Right forelimb (tissue), 1 donor: ENCODE measurements at regions not wholly inside any gene's neighbourhood (a gene's known extent, or its start where the extent isn't known, plus 50 kb on each side); places are given as distances from the start of the nearest gene placed in this dataset.

Source experiments
- DNase-seq: peaks from one replicate; pipeline ENCODE4 v3.0.0-alpha.2; 2018

GRCh38 chr14:89017417-89017816 is 193.0 kb downstream of the TTC8 start:
- no peak for DNase-seq

- DNase-seq: no peak
Measured at GRCh38 chr14:89022274-89022673, 197.8 kb downstream of the TTC8 start.

- no peak for DNase-seq
Measured at GRCh38 chr14:89024691-89025090, 200.2 kb downstream of the TTC8 start.

- no peak for DNase-seq
Measured at GRCh38 chr14:89025561-89026236, 201.2 kb downstream of the TTC8 start.

GRCh38 chr14:89027097-89027740 is 202.8 kb downstream of the TTC8 start:
- DNase-seq: peak; percentile 80

- DNase-seq: no peak
Measured at GRCh38 chr14:89028462-89029134, 204.1 kb downstream of the TTC8 start.

- DNase-seq: no peak
Measured at GRCh38 chr14:89029961-89030694, 205.7 kb downstream of the TTC8 start.

- DNase-seq: no peak
Measured at GRCh38 chr14:89030921-89031320, 206.5 kb downstream of the TTC8 start.

GRCh38 chr14:89032086-89032649 is 207.7 kb downstream of the TTC8 start:
- DNase-seq: no peak

GRCh38 chr14:89033756-89034155 is 209.3 kb downstream of the TTC8 start:
- no peak for DNase-seq

GRCh38 chr14:89036371-89036770 is 211.9 kb downstream of the TTC8 start:
- no peak for DNase-seq

- DNase-seq: no peak
Measured at GRCh38 chr14:89037065-89037464, 212.6 kb downstream of the TTC8 start.

GRCh38 chr14:89040080-89040459 is 215.6 kb downstream of the TTC8 start:
- DNase-seq: no peak

- DNase-seq: peak; percentile 98
Measured at GRCh38 chr14:89040460-89041256, 216.2 kb downstream of the TTC8 start.

GRCh38 chr14:89041257-89041582 is 216.8 kb downstream of the TTC8 start:
- DNase-seq: no peak

GRCh38 chr14:89042021-89042420 is 217.6 kb downstream of the TTC8 start:
- DNase-seq: no peak

GRCh38 chr14:89053303-89053702 is 228.9 kb downstream of the TTC8 start:
- no peak for DNase-seq

GRCh38 chr14:89056394-89056793 is 231.9 kb downstream of the TTC8 start:
- DNase-seq: no peak

- no peak for DNase-seq
Measured at GRCh38 chr14:89058697-89059096, 234.2 kb downstream of the TTC8 start.

GRCh38 chr14:89060191-89060590 is 235.7 kb downstream of the TTC8 start:
- no peak for DNase-seq

GRCh38 chr14:89061696-89062095 is 237.2 kb downstream of the TTC8 start:
- no peak for DNase-seq

GRCh38 chr14:89065879-89066278 is 241.4 kb downstream of the TTC8 start:
- no peak for DNase-seq
